H1 (cell line): ENCODE measurements at regions not wholly inside any gene's neighbourhood (a gene's known extent, or its start where the extent isn't known, plus 50 kb on each side); places are given as distances from the start of the nearest gene placed in this dataset.

Source experiments
- CTCF ChIA-PET: fragments of 300-600 bp; sonication (Branson Sonifier 250); formaldehyde crosslinking; loops from one replicate; lab custom pipeline; 2021; ENCODE audit not compliant: partially characterized antibody; lab: Charles Lee
- POLR2A ChIA-PET: fragments of 300-600 bp; sonication (Branson Sonifier 250); formaldehyde crosslinking; loops from one replicate; lab custom pipeline; 2021; ENCODE audit warnings: inconsistent platforms; ENCODE audit not compliant: partially characterized antibody; lab: Charles Lee
- DNase-seq, 2 experiments: peaks; one replicate each; pipeline versions ENCODE4 v3.0.0 to v3.0.0-alpha.2; 2010 to 2022; ENCODE audit warnings: low spot score in 2 of 2, low read depth in 1 of 2, mixed read lengths in 1 of 2
- FAIRE-seq: peaks from 2 replicates; lab custom pipeline; 2011; peaks lifted over from hg19 to GRCh38; lab: Jason Lieb, UNC
- H2AFZ ChIP-seq: 2 replicates; pipeline ENCODE4 v1.8.1; 2012; ENCODE audit warnings: low read length, inconsistent platforms
- H2AK5ac ChIP-seq: 2 replicates; pipeline ENCODE4 v1.6.1; 2013; ENCODE audit warnings: low read depth, low read length
- H2BK120ac ChIP-seq: replicated peaks from 2 replicates; pipeline ENCODE3; 2013; ENCODE audit warnings: low read depth, low read length, inconsistent platforms
- H2BK12ac ChIP-seq: 2 replicates; pipeline ENCODE4 v1.6.1; 2013; ENCODE audit warnings: low read depth, low read length
- H2BK15ac ChIP-seq: 2 replicates; pipeline ENCODE4 v1.6.1; 2013; ENCODE audit warnings: low read length
- H2BK20ac ChIP-seq: 2 replicates; pipeline ENCODE4 v1.6.1; 2013; ENCODE audit warnings: low read length
- H2BK5ac ChIP-seq: 2 replicates; pipeline ENCODE4 v1.6.1; 2013; ENCODE audit warnings: low read depth, low read length
- H3K14ac ChIP-seq: 2 replicates; pipeline ENCODE4 v1.6.1; 2013; ENCODE audit warnings: inconsistent platforms; ENCODE audit not compliant: insufficient read length
- H3K18ac ChIP-seq: 2 replicates; pipeline ENCODE4 v1.6.1; 2013; ENCODE audit warnings: low read length; ENCODE audit errors: extremely low read depth
- H3K23ac ChIP-seq: 2 replicates; pipeline ENCODE4 v1.6.1; 2013; ENCODE audit warnings: inconsistent platforms; ENCODE audit not compliant: insufficient read length
- H3K23me2 ChIP-seq: 2 replicates; pipeline ENCODE4 v1.6.1; 2013; ENCODE audit warnings: low read depth, low read length
- H3K27ac ChIP-seq: 2 replicates; pipeline ENCODE4 v1.6.1; 2011; ENCODE audit warnings: low read depth, low read length, inconsistent platforms
- H3K27me3 ChIP-seq, 4 experiments: replicated peaks in 1 of 4; 1 replicate in 1 of 4; 2 replicates in 3 of 4; pipeline versions ENCODE4 v1.6.1 to v1.8.1; 2011 to 2013; ENCODE audit warnings: low read length in 3 of 4, mild to moderate bottlenecking in 3 of 4, inconsistent platforms in 2 of 4, mixed read lengths in 2 of 4, moderate library complexity in 1 of 4; ENCODE audit not compliant: control insufficient read depth in 3 of 4, insufficient read depth in 3 of 4; ENCODE audit errors: extremely low read depth in 1 of 4
- H3K36me3 ChIP-seq, 4 experiments: 2 replicates each; pipeline versions ENCODE4 v1.6.1 to v1.8.1; 2011 to 2013; ENCODE audit warnings: mild to moderate bottlenecking in 4 of 4, low read length in 3 of 4, moderate library complexity in 2 of 4, control low read depth in 1 of 4, inconsistent platforms in 1 of 4; ENCODE audit not compliant: insufficient read depth in 4 of 4, control insufficient read depth in 2 of 4
- H3K4ac ChIP-seq: replicated peaks from 2 replicates; pipeline ENCODE3; 2013; ENCODE audit warnings: low read length, low read depth, mixed read lengths, inconsistent platforms; ENCODE audit not compliant: insufficient read length
- H3K4me1 ChIP-seq, 4 experiments: replicated peaks in 1 of 4; 1 replicate in 1 of 4; 2 replicates in 3 of 4; pipeline versions ENCODE4 v1.6.1 to v1.8.1; 2011 to 2013; ENCODE audit warnings: low read length in 3 of 4, inconsistent platforms in 2 of 4, mixed read lengths in 1 of 4; ENCODE audit not compliant: insufficient read depth in 4 of 4, control insufficient read depth in 3 of 4
- H3K4me2 ChIP-seq, 2 experiments: 2 replicates each; pipeline versions ENCODE4 v1.6.1 to v1.8.1; 2011 to 2013; ENCODE audit warnings: low read depth in 2 of 2, low read length in 2 of 2, control low read depth in 1 of 2, inconsistent platforms in 1 of 2, mild to moderate bottlenecking in 1 of 2; ENCODE audit not compliant: insufficient read depth in 1 of 2
- H3K4me3 ChIP-seq, 4 experiments: fragments of 200-600, 300-600 bp in 1 of 4; sonication (generic), shearing (Covaris generic), sonication (Bioruptor Twin) in 1 of 4; 2 replicates each; pipeline versions ENCODE4 v1.5.1 to v1.8.1; 2011 to 2016; ENCODE audit warnings: low read length in 4 of 4, low read depth in 3 of 4, control low read depth in 2 of 4, inconsistent platforms in 2 of 4, mild to moderate bottlenecking in 2 of 4, mixed read lengths in 1 of 4, moderate library complexity in 1 of 4; ENCODE audit not compliant: insufficient read depth in 2 of 4; ENCODE audit errors: extremely low read depth in 1 of 4
- H3K56ac ChIP-seq: replicated peaks from 2 replicates; pipeline ENCODE3; 2013; ENCODE audit warnings: low read depth, mild to moderate bottlenecking, mixed read lengths, low read length, inconsistent platforms; ENCODE audit not compliant: insufficient read length
- H3K79me1 ChIP-seq: 2 replicates; pipeline ENCODE4 v1.6.1; 2013; ENCODE audit warnings: low read depth, low read length, control low read depth
- H3K79me2 ChIP-seq, 2 experiments: 2 replicates each; pipeline versions ENCODE4 v1.6.1 to v1.8.1; 2012 to 2013; ENCODE audit warnings: low read length in 2 of 2, mild to moderate bottlenecking in 2 of 2, inconsistent platforms in 1 of 2; ENCODE audit not compliant: insufficient read depth in 2 of 2, control insufficient read depth in 1 of 2
- H3K9ac ChIP-seq, 4 experiments: replicated peaks in 1 of 4; 1 replicate in 1 of 4; 2 replicates in 3 of 4; pipeline versions ENCODE4 v1.6.1 to v1.8.1; 2011 to 2013; ENCODE audit warnings: low read depth in 3 of 4, low read length in 3 of 4, control low read depth in 2 of 4, mild to moderate bottlenecking in 2 of 4, moderate library complexity in 2 of 4, inconsistent platforms in 1 of 4; ENCODE audit errors: extremely low read depth in 1 of 4
- H3K9me3 ChIP-seq, 2 experiments: 2 replicates each; pipeline versions ENCODE4 v1.6.1 to v1.8.1; 2012 to 2013; ENCODE audit warnings: mild to moderate bottlenecking in 2 of 2, moderate library complexity in 2 of 2, control low read depth in 1 of 2, inconsistent platforms in 1 of 2, low read depth in 1 of 2, low read length in 1 of 2, mixed read lengths in 1 of 2; ENCODE audit not compliant: insufficient read depth in 2 of 2
- H4K20me1 ChIP-seq, 2 experiments: replicated peaks in 1 of 2; 2 replicates each; pipeline versions ENCODE3 to v1.8.1; 2011 to 2013; ENCODE audit warnings: inconsistent platforms in 2 of 2, low read length in 2 of 2, mild to moderate bottlenecking in 1 of 2; ENCODE audit not compliant: insufficient read depth in 2 of 2, control insufficient read depth in 1 of 2
- H4K5ac ChIP-seq: 2 replicates; pipeline ENCODE4 v1.6.1; 2013; ENCODE audit warnings: low read length, low read depth, mixed read lengths, inconsistent platforms; ENCODE audit not compliant: insufficient read length
- H4K8ac ChIP-seq: 2 replicates; pipeline ENCODE4 v1.8.0; 2013; ENCODE audit warnings: mild to moderate bottlenecking, moderate library complexity, low read length, inconsistent platforms; ENCODE audit not compliant: insufficient read depth; ENCODE audit errors: extremely low read depth
- H4K91ac ChIP-seq: replicated peaks from 2 replicates; pipeline ENCODE3; 2013; ENCODE audit warnings: low read length, mixed read lengths, inconsistent platforms; ENCODE audit not compliant: insufficient read length
- JUND ChIP-seq: IDR thresholded peaks from 2 replicates; pipeline ENCODE4 v1.6.1; 2011; ENCODE audit warnings: mild to moderate bottlenecking, improper control_type of control experiment, low read length
- RBBP5 ChIP-seq: IDR thresholded peaks from 2 replicates; pipeline ENCODE4 v1.7.1; 2012; ENCODE audit warnings: low read depth, mild to moderate bottlenecking, inconsistent platforms, low read length, moderate library complexity, borderline replicate concordance
- TCF12 ChIP-seq: IDR thresholded peaks from 2 replicates; pipeline ENCODE4 v1.6.1; 2011; ENCODE audit warnings: low read depth, mild to moderate bottlenecking, low read length
- WGBS, 2 experiments: shearing (Covaris generic) in 1 of 2; methylation state at CpG; one replicate each; pipeline versions ENCODE4 v1.1.6 to v1.1.7; 2013 to 2015; ENCODE audit warnings: low lambda C conversion rate in 2 of 2, mixed read lengths in 2 of 2, inconsistent platforms in 1 of 2, low coverage in 1 of 2, missing lambda C conversion rate in 1 of 2; ENCODE audit not compliant: insufficient replicate concordance in 2 of 2, insufficient coverage in 1 of 2, insufficient read length in 1 of 2; ENCODE audit errors: extremely low coverage in 1 of 2, missing lambda C conversion rate in 1 of 2; 5-methylcytosine and 5-hydroxymethylcytosine counted together

- Histone ChIP-seq H3K27ac (no peak overlapping the region), H3K79me2 (no peaks in the 10 kb centered on the region), H3K9ac (no peak overlapping the region), H4K91ac (no peak overlapping the region), H2AK5ac (no peak overlapping the region), H2BK15ac (no peak overlapping the region), H3K27me3 (no peaks in the 10 kb centered on the region), H4K8ac (no peak overlapping the region), H2BK12ac (no peak overlapping the region), H2BK20ac (no peak overlapping the region), H3K14ac (no peak overlapping the region), H3K4me3 (no peak overlapping the region; a peak in 1 of 8 replicates), H3K56ac (no peak overlapping the region), H3K9me3 (no peaks in the 10 kb centered on the region), H3K4ac (no peak overlapping the region), H3K23me2 (no peaks in the 10 kb centered on the region), H3K23ac (no peak overlapping the region), H2AFZ (0 out of 2 replicates have a peak overlapping the region, but pooled peaks have one; percentile 78), H2BK5ac (no peak overlapping the region), H3K36me3 (no peaks in the 10 kb centered on the region), H2BK120ac (no peak overlapping the region), H4K20me1 (no peaks in the 10 kb centered on the region), H3K4me1 (peaks cover 0 to 7% (median 3%) of the 10 kb centered on the region in 4 experiments; a peak in 4 of 7 replicates), H4K5ac (no peak overlapping the region), H3K4me2 (no peak overlapping the region; a peak in 1 of 4 replicates), H3K18ac (no peak overlapping the region), H3K79me1 (no peaks in the 10 kb centered on the region)
- WGBS, 2 experiments: 67% methylated on average over 8 of the region's 10 CpGs; no CpG with 5 or more reads in 1 of the 2 experiments
- FAIRE-seq (no peak), DNase-seq (no peak)
- no peak for TF ChIP-seq RBBP5
- no peak for TF ChIP-seq JUND
- no peak for TF ChIP-seq TCF12
- POLR2A ChIA-PET: interaction anchor here (1.5 kb wide), 1 partner anchor 11 kb away, joined by 3 read pairs; no protein-coding TSS in a partner anchor
- CTCF ChIA-PET: interaction anchor here (1.1 kb wide), 1 partner anchor 150 kb away, joined by 3 read pairs; no protein-coding TSS in a partner anchor
Measured at GRCh38 chr5:175356428-175356827, 87.6 kb downstream of the DRD1 start.
